GM23338 (cell line): ENCODE measurements at regions not wholly inside any gene's neighbourhood (a gene's known extent, or its start where the extent isn't known, plus 50 kb on each side); places are given as distances from the start of the nearest gene placed in this dataset.

ENCODE experiments used
- ATAC-seq: fragments of 200-7000 bp; cut with Tn5 transposase; 3 replicates; pipeline ENCODE4 v1.9.1; 2020
- DNase-seq: peaks from one replicate; pipeline ENCODE4 v3.0.0-alpha.2; 2015; ENCODE audit warnings: low spot score
- H2AFZ ChIP-seq: fragments of 200-600 bp; sonication (generic); 2 replicates; pipeline ENCODE4 v1.8.0; 2016; ENCODE audit warnings: antibody characterized with exemption, mild to moderate bottlenecking, moderate library complexity
- H3F3A ChIP-seq: fragments of 200-600 bp; sonication (generic); replicated peaks from 2 replicates; pipeline ENCODE4 v1.8.0; 2017; ENCODE audit warnings: antibody characterized with exemption, mixed run types, low read depth
- H3K27ac ChIP-seq: fragments of 200-600 bp; sonication (generic); 2 replicates; pipeline ENCODE4 v1.6.1; 2016; ENCODE audit warnings: low read depth
- H3K27me3 ChIP-seq: fragments of 200-600 bp; sonication (generic); 2 replicates; pipeline ENCODE4 v1.8.0; 2016; ENCODE audit warnings: mild to moderate bottlenecking, mixed run types, moderate library complexity; ENCODE audit not compliant: insufficient read depth
- H3K36me3 ChIP-seq: fragments of 200-600 bp; sonication (generic); 2 replicates; pipeline ENCODE4 v1.8.0; 2016; ENCODE audit warnings: mild to moderate bottlenecking; ENCODE audit not compliant: insufficient read depth
- H3K4me1 ChIP-seq: fragments of 200-600 bp; sonication (generic); 2 replicates; pipeline ENCODE4 v1.8.0; 2016; ENCODE audit warnings: mild to moderate bottlenecking, moderate library complexity; ENCODE audit not compliant: insufficient read depth
- H3K4me2 ChIP-seq: fragments of 200-600 bp; sonication (generic); 2 replicates; pipeline ENCODE4 v1.7.1; 2017; ENCODE audit warnings: mixed run types
- H3K4me3 ChIP-seq: fragments of 200-600 bp; sonication (generic); 2 replicates; pipeline ENCODE4 v1.6.1; 2016; ENCODE audit warnings: mixed run types
- H3K79me2 ChIP-seq: fragments of 200-600 bp; sonication (generic); replicated peaks from 2 replicates; pipeline ENCODE4 v1.8.0; 2017; ENCODE audit warnings: mild to moderate bottlenecking; ENCODE audit not compliant: insufficient read depth
- H3K9me2 ChIP-seq: fragments of 200-600 bp; sonication (generic); 2 replicates; pipeline ENCODE4 v1.8.0; 2017; ENCODE audit not compliant: insufficient read depth
- H4K20me1 ChIP-seq: fragments of 200-600 bp; sonication (generic); replicated peaks from 2 replicates; pipeline ENCODE4 v1.8.0; 2017; ENCODE audit warnings: mild to moderate bottlenecking; ENCODE audit not compliant: insufficient read depth
- H3K27ac Mint-ChIP-seq: 2 replicates; pipeline ENCODE4 v1.8.0; 2020; ENCODE audit warnings: inconsistent platforms, mild to moderate bottlenecking, moderate library complexity, mixed read lengths
- H3K27me3 Mint-ChIP-seq: 3 replicates; pipeline ENCODE4 v1.8.0; 2022; ENCODE audit warnings: low read depth, mild to moderate bottlenecking, moderate library complexity, mixed read lengths, inconsistent platforms; ENCODE audit not compliant: insufficient read depth, poor library complexity
- H3K36me3 Mint-ChIP-seq: 3 replicates; pipeline ENCODE4 v1.8.0; 2021; ENCODE audit warnings: low read depth, mild to moderate bottlenecking, inconsistent platforms, moderate library complexity, mixed read lengths
- H3K4me1 Mint-ChIP-seq: 3 replicates; pipeline ENCODE4 v1.8.0; 2020; ENCODE audit warnings: mild to moderate bottlenecking, inconsistent platforms, mixed read lengths
- H3K4me3 Mint-ChIP-seq: 3 replicates; pipeline ENCODE4 v1.8.0; 2021; ENCODE audit warnings: moderate library complexity, mild to moderate bottlenecking, inconsistent platforms, mixed read lengths
- H3K9me3 Mint-ChIP-seq: 3 replicates; pipeline ENCODE4 v1.8.0; 2020; ENCODE audit warnings: moderate library complexity, mild to moderate bottlenecking, inconsistent platforms, mixed read lengths
- CREB1 ChIP-seq: fragments of 250-450 bp; sonication (Bioruptor Pico); IDR thresholded peaks from 2 replicates; pipeline ENCODE4 v1.5.0; 2020; ENCODE audit warnings: low read depth, mild to moderate bottlenecking, moderate library complexity
- EZH2 ChIP-seq: fragments of 200-600 bp; sonication (generic); IDR thresholded peaks from one replicate; pipeline ENCODE4 v1.8.0; 2017; ENCODE audit warnings: antibody characterized with exemption, mild to moderate bottlenecking, low read depth; ENCODE audit not compliant: unreplicated experiment
- EZH2phosphoT487 ChIP-seq: fragments of 200-600 bp; sonication (generic); IDR thresholded peaks from one replicate; pipeline ENCODE4 v1.8.1; 2018; ENCODE audit warnings: antibody characterized with exemption; ENCODE audit not compliant: unreplicated experiment
- JUNB ChIP-seq: IDR thresholded peaks from one replicate; pipeline ENCODE4 v1.6.1; 2016; ENCODE audit warnings: antibody characterized with exemption; ENCODE audit not compliant: unreplicated experiment
- NANOG ChIP-seq: IDR thresholded peaks from 2 replicates; pipeline ENCODE4 v1.6.1; 2016; ENCODE audit warnings: antibody characterized with exemption, borderline replicate concordance
- POLR2AphosphoS5 ChIP-seq: IDR thresholded peaks from 2 replicates; pipeline ENCODE4 v1.6.1; 2016; ENCODE audit warnings: antibody characterized with exemption, low read depth
- STAT1 ChIP-seq: IDR thresholded peaks from one replicate; pipeline ENCODE4 v1.6.1; 2016; ENCODE audit warnings: antibody characterized with exemption; ENCODE audit not compliant: unreplicated experiment
- ZNF114 ChIP-seq: fragments of 250-450 bp; sonication (Bioruptor Pico); IDR thresholded peaks from 2 replicates; pipeline ENCODE4 v1.5.0; 2020; ENCODE audit warnings: mild to moderate bottlenecking, moderate library complexity
- ZNF331 ChIP-seq: fragments of 250-450 bp; sonication (Bioruptor Pico); IDR thresholded peaks from 2 replicates; pipeline ENCODE4 v1.5.0; 2020; ENCODE audit warnings: low read depth, mild to moderate bottlenecking, moderate library complexity
- TF ChIP-seq, protein P1 (sequence below): IDR thresholded peaks from one replicate; pipeline ENCODE4 v1.6.1; 2018; ENCODE audit warnings: antibody characterized with exemption; ENCODE audit not compliant: unreplicated experiment
- TF ChIP-seq, protein P2 (sequence below): fragments of 250-450 bp; sonication (Bioruptor Pico); IDR thresholded peaks from 2 replicates; pipeline ENCODE4 v1.5.0; 2020; ENCODE audit warnings: mild to moderate bottlenecking, moderate library complexity
- TF ChIP-seq, protein P3 (sequence below), 2 experiments: fragments of 200-600 bp in 1 of 2; sonication (generic) in 1 of 2; conservative IDR thresholded peaks; 2 replicates each; pipeline versions ENCODE4 v1.5.1 to v1.6.1; 2016 to 2017; ENCODE audit warnings: antibody characterized with exemption in 2 of 2, low read depth in 2 of 2, mild to moderate bottlenecking in 2 of 2, moderate library complexity in 1 of 2
- TF ChIP-seq, protein P4 (sequence below): IDR thresholded peaks from 2 replicates; pipeline ENCODE4 v1.6.1; 2016; ENCODE audit warnings: antibody characterized with exemption

DNA sequence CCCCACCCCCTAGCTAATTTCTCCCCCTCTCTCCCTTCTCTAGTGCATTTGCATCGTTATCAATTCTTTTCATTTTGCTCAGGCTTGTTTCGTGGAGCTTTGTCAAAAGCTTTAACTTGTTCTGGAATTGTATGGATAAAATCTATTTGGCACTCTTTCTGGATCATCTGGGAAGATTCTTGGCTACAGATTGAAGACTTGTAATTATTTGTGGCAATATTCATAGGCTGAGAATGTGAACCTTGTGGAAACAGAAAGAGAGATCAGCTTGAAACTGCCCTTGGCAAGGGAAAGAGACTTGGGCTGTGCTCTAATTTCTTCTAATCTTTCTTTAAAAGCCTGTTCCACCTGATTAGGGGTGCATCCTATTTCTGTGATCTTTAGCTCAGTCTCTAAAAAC, 340.6 kb upstream of the DAB2 start:
- Mint-ChIP-seq H3K4me1 (no peaks in the 10 kb centered on the region), H3K27ac (no peak overlapping the region), H3K36me3 (no peaks in the 10 kb centered on the region), H3K9me3 (no peaks in the 10 kb centered on the region), H3K4me3 (no peak overlapping the region), H3K27me3 (no peaks in the 10 kb centered on the region)
- TF ChIP-seq, protein P1, sequence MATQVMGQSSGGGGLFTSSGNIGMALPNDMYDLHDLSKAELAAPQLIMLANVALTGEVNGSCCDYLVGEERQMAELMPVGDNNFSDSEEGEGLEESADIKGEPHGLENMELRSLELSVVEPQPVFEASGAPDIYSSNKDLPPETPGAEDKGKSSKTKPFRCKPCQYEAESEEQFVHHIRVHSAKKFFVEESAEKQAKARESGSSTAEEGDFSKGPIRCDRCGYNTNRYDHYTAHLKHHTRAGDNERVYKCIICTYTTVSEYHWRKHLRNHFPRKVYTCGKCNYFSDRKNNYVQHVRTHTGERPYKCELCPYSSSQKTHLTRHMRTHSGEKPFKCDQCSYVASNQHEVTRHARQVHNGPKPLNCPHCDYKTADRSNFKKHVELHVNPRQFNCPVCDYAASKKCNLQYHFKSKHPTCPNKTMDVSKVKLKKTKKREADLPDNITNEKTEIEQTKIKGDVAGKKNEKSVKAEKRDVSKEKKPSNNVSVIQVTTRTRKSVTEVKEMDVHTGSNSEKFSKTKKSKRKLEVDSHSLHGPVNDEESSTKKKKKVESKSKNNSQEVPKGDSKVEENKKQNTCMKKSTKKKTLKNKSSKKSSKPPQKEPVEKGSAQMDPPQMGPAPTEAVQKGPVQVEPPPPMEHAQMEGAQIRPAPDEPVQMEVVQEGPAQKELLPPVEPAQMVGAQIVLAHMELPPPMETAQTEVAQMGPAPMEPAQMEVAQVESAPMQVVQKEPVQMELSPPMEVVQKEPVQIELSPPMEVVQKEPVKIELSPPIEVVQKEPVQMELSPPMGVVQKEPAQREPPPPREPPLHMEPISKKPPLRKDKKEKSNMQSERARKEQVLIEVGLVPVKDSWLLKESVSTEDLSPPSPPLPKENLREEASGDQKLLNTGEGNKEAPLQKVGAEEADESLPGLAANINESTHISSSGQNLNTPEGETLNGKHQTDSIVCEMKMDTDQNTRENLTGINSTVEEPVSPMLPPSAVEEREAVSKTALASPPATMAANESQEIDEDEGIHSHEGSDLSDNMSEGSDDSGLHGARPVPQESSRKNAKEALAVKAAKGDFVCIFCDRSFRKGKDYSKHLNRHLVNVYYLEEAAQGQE: no peak
- TF ChIP-seq POLR2AphosphoS5: no peak
- no peak for TF ChIP-seq JUNB
- no peak for TF ChIP-seq CREB1 (CRISPR knock-in tag)
- TF ChIP-seq, protein P2, sequence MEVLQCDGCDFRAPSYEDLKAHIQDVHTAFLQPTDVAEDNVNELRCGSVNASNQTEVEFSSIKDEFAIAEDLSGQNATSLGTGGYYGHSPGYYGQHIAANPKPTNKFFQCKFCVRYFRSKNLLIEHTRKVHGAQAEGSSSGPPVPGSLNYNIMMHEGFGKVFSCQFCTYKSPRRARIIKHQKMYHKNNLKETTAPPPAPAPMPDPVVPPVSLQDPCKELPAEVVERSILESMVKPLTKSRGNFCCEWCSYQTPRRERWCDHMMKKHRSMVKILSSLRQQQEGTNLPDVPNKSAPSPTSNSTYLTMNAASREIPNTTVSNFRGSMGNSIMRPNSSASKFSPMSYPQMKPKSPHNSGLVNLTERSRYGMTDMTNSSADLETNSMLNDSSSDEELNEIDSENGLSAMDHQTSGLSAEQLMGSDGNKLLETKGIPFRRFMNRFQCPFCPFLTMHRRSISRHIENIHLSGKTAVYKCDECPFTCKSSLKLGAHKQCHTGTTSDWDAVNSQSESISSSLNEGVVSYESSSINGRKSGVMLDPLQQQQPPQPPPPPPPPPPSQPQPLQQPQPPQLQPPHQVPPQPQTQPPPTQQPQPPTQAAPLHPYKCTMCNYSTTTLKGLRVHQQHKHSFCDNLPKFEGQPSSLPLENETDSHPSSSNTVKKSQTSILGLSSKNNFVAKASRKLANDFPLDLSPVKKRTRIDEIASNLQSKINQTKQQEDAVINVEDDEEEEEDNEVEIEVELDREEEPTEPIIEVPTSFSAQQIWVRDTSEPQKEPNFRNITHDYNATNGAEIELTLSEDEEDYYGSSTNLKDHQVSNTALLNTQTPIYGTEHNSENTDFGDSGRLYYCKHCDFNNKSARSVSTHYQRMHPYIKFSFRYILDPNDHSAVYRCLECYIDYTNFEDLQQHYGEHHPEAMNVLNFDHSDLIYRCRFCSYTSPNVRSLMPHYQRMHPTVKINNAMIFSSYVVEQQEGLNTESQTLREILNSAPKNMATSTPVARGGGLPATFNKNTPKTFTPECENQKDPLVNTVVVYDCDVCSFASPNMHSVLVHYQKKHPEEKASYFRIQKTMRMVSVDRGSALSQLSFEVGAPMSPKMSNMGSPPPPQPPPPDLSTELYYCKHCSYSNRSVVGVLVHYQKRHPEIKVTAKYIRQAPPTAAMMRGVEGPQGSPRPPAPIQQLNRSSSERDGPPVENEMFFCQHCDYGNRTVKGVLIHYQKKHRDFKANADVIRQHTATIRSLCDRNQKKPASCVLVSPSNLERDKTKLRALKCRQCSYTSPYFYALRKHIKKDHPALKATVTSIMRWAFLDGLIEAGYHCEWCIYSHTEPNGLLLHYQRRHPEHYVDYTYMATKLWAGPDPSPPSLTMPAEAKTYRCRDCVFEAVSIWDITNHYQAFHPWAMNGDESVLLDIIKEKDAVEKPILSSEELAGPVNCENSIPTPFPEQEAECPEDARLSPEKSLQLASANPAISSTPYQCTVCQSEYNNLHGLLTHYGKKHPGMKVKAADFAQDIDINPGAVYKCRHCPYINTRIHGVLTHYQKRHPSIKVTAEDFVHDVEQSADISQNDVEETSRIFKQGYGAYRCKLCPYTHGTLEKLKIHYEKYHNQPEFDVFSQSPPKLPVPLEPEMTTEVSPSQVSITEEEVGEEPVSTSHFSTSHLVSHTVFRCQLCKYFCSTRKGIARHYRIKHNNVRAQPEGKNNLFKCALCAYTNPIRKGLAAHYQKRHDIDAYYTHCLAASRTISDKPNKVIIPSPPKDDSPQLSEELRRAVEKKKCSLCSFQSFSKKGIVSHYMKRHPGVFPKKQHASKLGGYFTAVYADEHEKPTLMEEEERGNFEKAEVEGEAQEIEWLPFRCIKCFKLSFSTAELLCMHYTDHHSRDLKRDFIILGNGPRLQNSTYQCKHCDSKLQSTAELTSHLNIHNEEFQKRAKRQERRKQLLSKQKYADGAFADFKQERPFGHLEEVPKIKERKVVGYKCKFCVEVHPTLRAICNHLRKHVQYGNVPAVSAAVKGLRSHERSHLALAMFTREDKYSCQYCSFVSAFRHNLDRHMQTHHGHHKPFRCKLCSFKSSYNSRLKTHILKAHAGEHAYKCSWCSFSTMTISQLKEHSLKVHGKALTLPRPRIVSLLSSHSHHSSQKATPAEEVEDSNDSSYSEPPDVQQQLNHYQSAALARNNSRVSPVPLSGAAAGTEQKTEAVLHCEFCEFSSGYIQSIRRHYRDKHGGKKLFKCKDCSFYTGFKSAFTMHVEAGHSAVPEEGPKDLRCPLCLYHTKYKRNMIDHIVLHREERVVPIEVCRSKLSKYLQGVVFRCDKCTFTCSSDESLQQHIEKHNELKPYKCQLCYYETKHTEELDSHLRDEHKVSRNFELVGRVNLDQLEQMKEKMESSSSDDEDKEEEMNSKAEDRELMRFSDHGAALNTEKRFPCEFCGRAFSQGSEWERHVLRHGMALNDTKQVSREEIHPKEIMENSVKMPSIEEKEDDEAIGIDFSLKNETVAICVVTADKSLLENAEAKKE (CRISPR knock-in tag): no peak
- no peak for TF ChIP-seq STAT1
- TF ChIP-seq, protein P3, sequence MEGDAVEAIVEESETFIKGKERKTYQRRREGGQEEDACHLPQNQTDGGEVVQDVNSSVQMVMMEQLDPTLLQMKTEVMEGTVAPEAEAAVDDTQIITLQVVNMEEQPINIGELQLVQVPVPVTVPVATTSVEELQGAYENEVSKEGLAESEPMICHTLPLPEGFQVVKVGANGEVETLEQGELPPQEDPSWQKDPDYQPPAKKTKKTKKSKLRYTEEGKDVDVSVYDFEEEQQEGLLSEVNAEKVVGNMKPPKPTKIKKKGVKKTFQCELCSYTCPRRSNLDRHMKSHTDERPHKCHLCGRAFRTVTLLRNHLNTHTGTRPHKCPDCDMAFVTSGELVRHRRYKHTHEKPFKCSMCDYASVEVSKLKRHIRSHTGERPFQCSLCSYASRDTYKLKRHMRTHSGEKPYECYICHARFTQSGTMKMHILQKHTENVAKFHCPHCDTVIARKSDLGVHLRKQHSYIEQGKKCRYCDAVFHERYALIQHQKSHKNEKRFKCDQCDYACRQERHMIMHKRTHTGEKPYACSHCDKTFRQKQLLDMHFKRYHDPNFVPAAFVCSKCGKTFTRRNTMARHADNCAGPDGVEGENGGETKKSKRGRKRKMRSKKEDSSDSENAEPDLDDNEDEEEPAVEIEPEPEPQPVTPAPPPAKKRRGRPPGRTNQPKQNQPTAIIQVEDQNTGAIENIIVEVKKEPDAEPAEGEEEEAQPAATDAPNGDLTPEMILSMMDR (conservative IDR thresholded peaks at IDR 0.05; ENCODE audit: low read depth in 2 of 2): no peak
- no peak for TF ChIP-seq EZH2phosphoT487
- TF ChIP-seq, protein P4, sequence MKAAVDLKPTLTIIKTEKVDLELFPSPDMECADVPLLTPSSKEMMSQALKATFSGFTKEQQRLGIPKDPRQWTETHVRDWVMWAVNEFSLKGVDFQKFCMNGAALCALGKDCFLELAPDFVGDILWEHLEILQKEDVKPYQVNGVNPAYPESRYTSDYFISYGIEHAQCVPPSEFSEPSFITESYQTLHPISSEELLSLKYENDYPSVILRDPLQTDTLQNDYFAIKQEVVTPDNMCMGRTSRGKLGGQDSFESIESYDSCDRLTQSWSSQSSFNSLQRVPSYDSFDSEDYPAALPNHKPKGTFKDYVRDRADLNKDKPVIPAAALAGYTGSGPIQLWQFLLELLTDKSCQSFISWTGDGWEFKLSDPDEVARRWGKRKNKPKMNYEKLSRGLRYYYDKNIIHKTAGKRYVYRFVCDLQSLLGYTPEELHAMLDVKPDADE: no peak
- TF ChIP-seq ZNF331 (CRISPR knock-in tag): no peak
- TF ChIP-seq EZH2: no peak
- TF ChIP-seq ZNF114 (CRISPR knock-in tag): no peak
- no peak for TF ChIP-seq NANOG
- Histone ChIP-seq H3K4me2 (no peak overlapping the region), H3K27ac (no peak overlapping the region), H2AFZ (no peak overlapping the region), H3K36me3 (no peaks in the 10 kb centered on the region), H4K20me1 (no peaks in the 10 kb centered on the region), H3K4me1 (no peaks in the 10 kb centered on the region), H3F3A (no peaks in the 10 kb centered on the region), H3K4me3 (no peak overlapping the region), H3K9me2 (no peaks in the 10 kb centered on the region), H3K27me3 (no peaks in the 10 kb centered on the region), H3K79me2 (no peaks in the 10 kb centered on the region)
- ATAC-seq: no peak
- DNase-seq: no peak
